Adrenal gland (tissue), 9 donors: ENCODE measurements at regions not wholly inside any gene's neighbourhood (a gene's known extent, or its start where the extent isn't known, plus 50 kb on each side); places are given as distances from the start of the nearest gene placed in this dataset.

Experiments
- DNase-seq, 7 donors: peaks; one replicate each; pipeline ENCODE4 v3.0.0-alpha.2; 2019 to 2020
- H3K27ac ChIP-seq, 5 donors: fragments of 200-600 bp; sonication (generic) in 4 of 5; 1 replicate in 3 of 5; 2 replicates in 2 of 5; pipeline versions ENCODE4 v1.5.1 to v1.8.0; 2016 to 2020; ENCODE audit warnings: mild to moderate bottlenecking in 1 of 5
- H3K27me3 ChIP-seq: fragments of 200-600 bp; 2 replicates; pipeline ENCODE4 v1.8.0; 2021
- H3K36me3 ChIP-seq, 2 donors: fragments of 200-600 bp; replicated peaks in 1 of 2; 1 replicate in 1 of 2; 2 replicates in 1 of 2; pipeline versions ENCODE4 v1.5.1 to v1.8.0; 2018 to 2022
- H3K4me1 ChIP-seq, 2 donors: fragments of 200-600 bp; replicated peaks in 1 of 2; 1 replicate in 1 of 2; 2 replicates in 1 of 2; pipeline versions ENCODE4 v1.5.1 to v1.8.0; 2018 to 2021
- H3K4me3 ChIP-seq, 4 donors: fragments of 200-600 bp; sonication (generic) in 3 of 4; one replicate each; pipeline ENCODE4 v1.5.1; 2016 to 2018
- H3K9me3 ChIP-seq, 3 donors: fragments of 200-600 bp; sonication (generic) in 1 of 3; replicated peaks in 1 of 3; 1 replicate in 2 of 3; 2 replicates in 1 of 3; pipeline versions ENCODE4 v1.5.1 to v1.8.0; 2016 to 2021
- POLR2A ChIP-seq, 2 donors: fragments of 450-650 bp; IDR thresholded peaks; one replicate each; pipeline ENCODE4 v1.6.1; 2017; ENCODE audit warnings: antibody characterized with exemption in 2 of 2, mild to moderate bottlenecking in 2 of 2, moderate library complexity in 1 of 2
- WGBS, 4 donors: extraction: QIAGEN DNeasy Blood & Tissue Kit in 2 of 4; methylation state at CpG; one replicate each; pipeline versions ENCODE4 v1.1.5 to v1.1.7; 2013 to 2017; 5-methylcytosine and 5-hydroxymethylcytosine counted together
- intact Hi-C, 2 donors: fragments of 100-400 bp; cut with DNase I; formaldehyde crosslinking; loops; one replicate each; pipeline versions ENCODE4 v1.14.1 to v1.15.0; 2022 to 2023
- TF ChIP-seq, protein P1 (sequence below), 6 experiments: fragments of 450-650 bp in 4 of 6; fragments of 200-600 bp in 2 of 6; sonication (generic) in 1 of 6; IDR thresholded peaks; 1 replicate in 5 of 6; 2 replicates in 1 of 6; pipeline versions ENCODE4 v1.5.1 to v1.8.0; 2016 to 2021; ENCODE audit warnings: antibody characterized with exemption in 6 of 6, mild to moderate bottlenecking in 2 of 6, moderate library complexity in 1 of 6
- donor health status: healthy with polysubstance abuse.
- donor health status: Bipolar disorder and iron deficiency.
- donor health status: DM: yes; HTN: yes; CAD: no.
- donor health status: DM: no; HTN: no; CAD: no.
- donor health status: DM: no; HTN: no; CAD: no.

DNA sequence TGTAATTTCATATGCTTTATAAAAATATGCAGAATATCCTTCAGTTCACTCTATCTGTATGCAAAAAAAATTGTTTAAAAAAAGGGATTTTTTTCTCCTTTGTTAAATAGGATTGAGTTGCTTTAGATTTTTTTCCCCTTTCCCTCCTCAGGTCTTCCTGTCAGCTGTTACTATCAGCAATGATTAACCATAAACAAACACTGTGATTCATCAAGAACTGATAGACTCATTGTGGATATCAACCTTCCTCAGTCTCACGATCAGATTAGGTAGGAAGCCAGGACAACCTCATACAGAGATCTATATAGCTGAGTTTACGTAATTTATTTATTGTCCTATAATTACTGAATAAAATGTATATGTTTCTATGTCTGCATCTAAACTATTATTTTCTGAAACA, 2136.2 kb upstream of the CELF4 start:
- WGBS, 4 donors = 52 to 64% (median 55%) methylated on average over 2 of the region's 2 CpGs
- Histone ChIP-seq H3K27me3 (no peaks in the 10 kb centered on the region), H3K4me1 (no peaks in the 10 kb centered on the region), H3K27ac (no peak overlapping the region), H3K36me3 (no peaks in the 10 kb centered on the region), H3K9me3 (no peaks in the 10 kb centered on the region), H3K4me3 (no peak overlapping the region)
- intact Hi-C loops = no loop called here
- TF ChIP-seq, protein P1, sequence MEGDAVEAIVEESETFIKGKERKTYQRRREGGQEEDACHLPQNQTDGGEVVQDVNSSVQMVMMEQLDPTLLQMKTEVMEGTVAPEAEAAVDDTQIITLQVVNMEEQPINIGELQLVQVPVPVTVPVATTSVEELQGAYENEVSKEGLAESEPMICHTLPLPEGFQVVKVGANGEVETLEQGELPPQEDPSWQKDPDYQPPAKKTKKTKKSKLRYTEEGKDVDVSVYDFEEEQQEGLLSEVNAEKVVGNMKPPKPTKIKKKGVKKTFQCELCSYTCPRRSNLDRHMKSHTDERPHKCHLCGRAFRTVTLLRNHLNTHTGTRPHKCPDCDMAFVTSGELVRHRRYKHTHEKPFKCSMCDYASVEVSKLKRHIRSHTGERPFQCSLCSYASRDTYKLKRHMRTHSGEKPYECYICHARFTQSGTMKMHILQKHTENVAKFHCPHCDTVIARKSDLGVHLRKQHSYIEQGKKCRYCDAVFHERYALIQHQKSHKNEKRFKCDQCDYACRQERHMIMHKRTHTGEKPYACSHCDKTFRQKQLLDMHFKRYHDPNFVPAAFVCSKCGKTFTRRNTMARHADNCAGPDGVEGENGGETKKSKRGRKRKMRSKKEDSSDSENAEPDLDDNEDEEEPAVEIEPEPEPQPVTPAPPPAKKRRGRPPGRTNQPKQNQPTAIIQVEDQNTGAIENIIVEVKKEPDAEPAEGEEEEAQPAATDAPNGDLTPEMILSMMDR (IDR thresholded peaks at IDR 0.05) = no peak
- TF ChIP-seq POLR2A (IDR thresholded peaks at IDR 0.05) = no peak
- DNase-seq = no peak

DNA sequence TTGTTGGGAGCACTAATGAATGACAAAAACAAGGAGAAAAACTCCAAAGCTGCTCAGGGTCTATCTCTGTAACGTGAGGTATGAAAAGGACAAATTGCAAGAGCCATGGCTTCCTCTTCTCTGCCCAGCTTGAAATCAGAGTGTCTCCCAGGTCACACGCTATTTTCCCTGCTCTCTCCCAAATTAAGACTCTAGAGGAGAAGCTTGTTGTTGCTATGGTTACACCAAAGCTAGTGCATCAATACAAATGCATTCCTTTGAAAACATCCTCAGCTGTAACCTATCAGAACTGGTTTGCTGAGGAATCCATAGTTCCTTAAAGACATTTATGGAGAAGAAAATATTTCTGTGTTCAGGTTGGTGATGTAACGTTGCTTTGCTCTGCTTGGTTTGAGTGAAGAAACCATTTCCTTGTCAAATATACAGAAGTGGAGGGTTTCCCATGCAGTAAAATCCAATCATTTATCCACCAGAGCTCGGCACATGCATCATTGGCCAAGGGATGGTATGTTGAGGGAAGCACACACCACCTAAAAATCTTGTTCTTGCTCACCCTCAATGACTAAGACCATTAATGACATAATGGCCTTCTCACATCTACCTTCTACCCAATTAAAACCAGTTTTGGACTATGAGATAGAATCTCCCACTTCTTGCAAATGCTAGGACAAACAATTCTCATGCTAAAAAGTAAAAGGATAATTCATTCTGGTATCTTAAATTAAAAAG, 2135.6 kb upstream of the CELF4 start:
- no peak overlapping the region for H3K27ac ChIP-seq
- H3K4me1 ChIP-seq = no peaks in the 10 kb centered on the region
- H3K27me3 ChIP-seq = no peaks in the 10 kb centered on the region
- TF ChIP-seq POLR2A (IDR thresholded peaks at IDR 0.05) = no peak
- TF ChIP-seq, protein P1 (IDR thresholded peaks at IDR 0.05) = no peak
- intact Hi-C loops = no loop called here
- 79 to 88% (median 83%) methylated on average over 4 of the region's 4 CpGs for WGBS, 4 donors
- no peak for DNase-seq
- no peaks in the 10 kb centered on the region for H3K36me3 ChIP-seq
- no peaks in the 10 kb centered on the region for H3K9me3 ChIP-seq
- no peak overlapping the region for H3K4me3 ChIP-seq

DNA sequence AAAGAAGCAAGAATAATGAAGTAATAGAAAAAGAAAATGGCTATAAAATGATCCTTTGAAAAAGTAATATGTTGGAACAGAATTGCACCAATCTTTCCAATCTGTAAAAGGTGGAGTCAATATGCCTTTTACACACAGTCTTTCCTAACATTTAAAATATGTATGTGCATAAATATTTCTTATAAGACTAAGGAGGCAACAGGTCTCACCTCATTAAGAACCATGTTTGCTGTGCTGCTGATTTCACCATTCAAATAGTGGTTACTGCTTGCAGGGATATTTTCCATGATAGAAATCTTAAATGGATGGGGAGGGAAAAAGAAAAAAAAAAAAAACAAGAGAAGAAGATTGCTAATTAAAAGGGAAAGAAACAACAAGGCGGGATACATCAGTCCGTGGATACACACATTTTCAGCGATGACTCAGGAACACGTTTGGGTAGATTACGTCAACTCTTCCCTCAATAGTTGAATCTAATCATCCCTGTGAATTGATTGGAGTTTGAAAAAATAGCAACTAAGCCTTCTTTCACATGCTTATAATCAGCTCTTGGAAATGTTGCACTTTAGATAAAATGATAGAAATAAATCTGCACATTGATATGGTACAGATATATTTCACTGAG, 2133.9 kb upstream of the CELF4 start:
- intact Hi-C loops = no loop called here
- no peak for DNase-seq
- no peak overlapping the region for H3K4me3 ChIP-seq
- no peaks in the 10 kb centered on the region for H3K9me3 ChIP-seq
- TF ChIP-seq POLR2A (IDR thresholded peaks at IDR 0.05) = no peak
- TF ChIP-seq, protein P1 (IDR thresholded peaks at IDR 0.05) = no peak
- no peak overlapping the region for H3K27ac ChIP-seq
- H3K36me3 ChIP-seq = no peaks in the 10 kb centered on the region
- 92 to 96% (median 94%) methylated on average over 5 of the region's 5 CpGs for WGBS, 4 donors
- no peaks in the 10 kb centered on the region for H3K27me3 ChIP-seq
- no peaks in the 10 kb centered on the region for H3K4me1 ChIP-seq

DNA sequence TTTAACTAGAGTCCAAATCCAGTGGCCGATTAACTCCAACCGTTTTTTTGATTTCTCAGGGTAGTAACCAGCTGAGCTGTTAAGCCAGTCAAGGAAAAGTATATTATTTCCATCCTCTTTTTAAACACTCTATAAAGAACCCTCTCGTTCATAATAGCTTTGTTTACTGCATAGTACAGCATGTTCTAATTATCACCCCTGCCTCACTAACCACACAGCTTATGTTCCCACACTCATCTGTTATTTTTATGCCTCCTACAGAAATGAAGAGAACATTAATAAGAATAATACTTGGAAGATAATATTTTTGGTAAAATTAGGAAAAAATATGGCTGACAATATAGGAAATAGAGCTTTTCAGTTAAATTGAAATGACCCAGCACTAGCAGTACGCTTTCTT, 2132.8 kb upstream of the CELF4 start:
- 82 to 84% (median 83%) methylated on average over 4 of the region's 4 CpGs for WGBS, 4 donors
- Histone ChIP-seq H3K4me1 (no peaks in the 10 kb centered on the region), H3K9me3 (no peaks in the 10 kb centered on the region), H3K36me3 (no peaks in the 10 kb centered on the region), H3K27ac (no peak overlapping the region), H3K4me3 (no peak overlapping the region), H3K27me3 (no peaks in the 10 kb centered on the region)
- DNase-seq = no peak
- intact Hi-C loops = no loop called here
- TF ChIP-seq, protein P1 (IDR thresholded peaks at IDR 0.05) = no peak
- TF ChIP-seq POLR2A (IDR thresholded peaks at IDR 0.05) = no peak
